ENCODE measurements at regions not wholly inside any gene's neighbourhood (a gene's known extent, or its start where the extent isn't known, plus 50 kb on each side); places are given as distances from the start of the nearest gene placed in this dataset.

GRCh38 chr7:22900101-22900500 is 77.5 kb upstream of the TOMM7 start:
- no peaks in the 10 kb centered on the region for H3F3A ChIP-seq (ENCODE audit: low read length, unreplicated experiment)
- no TSS peak for BruUV-seq (replicated peaks)
- DNase-seq (no peak), ATAC-seq (no peak)
- ChIA-PET CTCF (no interaction called here), POLR2A (ENCODE audit: unreplicated experiment) (no interaction called here)
- no peaks in the 10 kb centered on the region for H3K36me3 ChIP-seq (ENCODE audit: low read depth, low read length)
- no peak overlapping the region for H3K4me2 ChIP-seq (ENCODE audit: low read length)
- H3K9ac ChIP-seq (ENCODE audit: low read length), result no peak overlapping the region
- no peaks in the 10 kb centered on the region for H3K79me2 ChIP-seq (ENCODE audit: low read length)
- no peak overlapping the region for H3K27ac ChIP-seq (ENCODE audit: low read length)
- H3K9me2 ChIP-seq (replicated peaks; ENCODE audit: low read length), result no peaks in the 10 kb centered on the region
- TF ChIP-seq EZH2phosphoT487 (IDR thresholded peaks at IDR 0.05; ENCODE audit: borderline replicate concordance, low read length), result no peak
- TF ChIP-seq CTCF (conservative IDR thresholded peaks at IDR 0.05; ENCODE audit: low read depth, low read length), result no peak
- TF ChIP-seq EZH2 (IDR thresholded peaks at IDR 0.05; ENCODE audit: low read length, unreplicated experiment), result no peak
- H3K4me1 ChIP-seq (ENCODE audit: insufficient read depth, low read length), result no peaks in the 10 kb centered on the region
- intact Hi-C loops (cut with micrococcal nuclease), result no loop called here
- no peaks in the 10 kb centered on the region for H3K27me3 ChIP-seq (ENCODE audit: low read length)
- no peaks in the 10 kb centered on the region for H4K20me1 ChIP-seq (ENCODE audit: low read length)
- H2AFZ ChIP-seq (ENCODE audit: low read length), result no peak overlapping the region
- H3K4me3 ChIP-seq (ENCODE audit: low read length), result no peak overlapping the region
- H3K9me3 ChIP-seq (ENCODE audit: low read length), result no peaks in the 10 kb centered on the region

- ATAC-seq, result no peak
- no TSS peak for BruUV-seq (replicated peaks)
- intact Hi-C loops (cut with micrococcal nuclease), result no loop called here
Measured at GRCh38 chr7:22896917-22897316, 74.3 kb upstream of the TOMM7 start.

DNA sequence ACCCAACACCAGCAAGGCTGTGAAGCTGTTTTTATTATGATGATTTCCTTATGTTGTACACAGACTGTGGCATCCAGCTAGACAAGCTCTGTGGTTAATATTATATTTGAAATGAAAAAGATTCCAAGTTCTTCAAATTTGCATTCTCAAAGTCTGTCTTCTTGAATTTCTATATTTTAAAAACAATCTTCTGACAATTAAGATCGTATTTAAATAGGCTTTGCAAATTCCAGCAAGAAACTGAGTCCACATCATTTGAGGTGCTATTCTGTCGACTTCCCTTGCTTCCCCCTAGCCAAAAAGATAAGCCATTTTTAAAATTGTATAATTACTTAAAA is 73.1 kb upstream of the TOMM7 start:
- Histone ChIP-seq H2AFZ (ENCODE audit: low read length) (no peak overlapping the region), H3F3A (ENCODE audit: low read length, unreplicated experiment) (no peaks in the 10 kb centered on the region), H3K4me2 (ENCODE audit: low read length) (no peak overlapping the region), H3K36me3 (ENCODE audit: low read depth, low read length) (no peaks in the 10 kb centered on the region), H3K4me1 (ENCODE audit: insufficient read depth, low read length) (no peaks in the 10 kb centered on the region), H3K27ac (ENCODE audit: low read length) (no peak overlapping the region), H4K20me1 (ENCODE audit: low read length) (no peaks in the 10 kb centered on the region), H3K9me2 (replicated peaks; ENCODE audit: low read length) (no peaks in the 10 kb centered on the region), H3K79me2 (ENCODE audit: low read length) (no peaks in the 10 kb centered on the region), H3K4me3 (ENCODE audit: low read length) (no peak overlapping the region), H3K9ac (ENCODE audit: low read length) (no peak overlapping the region), H3K9me3 (ENCODE audit: low read length) (no peaks in the 10 kb centered on the region), H3K27me3 (ENCODE audit: low read length) (no peaks in the 10 kb centered on the region)
- ChIA-PET POLR2A (ENCODE audit: unreplicated experiment) (no interaction called here), CTCF (no interaction called here)
- intact Hi-C loops (cut with micrococcal nuclease), result no loop called here
- no peak for TF ChIP-seq EZH2 (IDR thresholded peaks at IDR 0.05; ENCODE audit: low read length, unreplicated experiment)
- TF ChIP-seq CTCF (conservative IDR thresholded peaks at IDR 0.05; ENCODE audit: low read depth, low read length), result no peak
- TF ChIP-seq EZH2phosphoT487 (IDR thresholded peaks at IDR 0.05; ENCODE audit: borderline replicate concordance, low read length), result no peak
- no peak for DNase-seq
- ATAC-seq, result no peak
- no TSS peak for BruUV-seq (replicated peaks)

More at GRCh38 chr7:22896917-22897316, 74.3 kb upstream of the TOMM7 start:
- Histone ChIP-seq H3K9ac (ENCODE audit: low read length) (no peak overlapping the region), H3K36me3 (ENCODE audit: low read depth, low read length) (no peaks in the 10 kb centered on the region), H3K9me2 (replicated peaks; ENCODE audit: low read length) (no peaks in the 10 kb centered on the region), H3K79me2 (ENCODE audit: low read length) (no peaks in the 10 kb centered on the region), H3K4me2 (ENCODE audit: low read length) (no peak overlapping the region), H3F3A (ENCODE audit: low read length, unreplicated experiment) (no peaks in the 10 kb centered on the region), H3K9me3 (ENCODE audit: low read length) (no peaks in the 10 kb centered on the region), H3K27ac (ENCODE audit: low read length) (no peak overlapping the region), H3K27me3 (ENCODE audit: low read length) (no peaks in the 10 kb centered on the region), H3K4me1 (ENCODE audit: insufficient read depth, low read length) (no peaks in the 10 kb centered on the region), H4K20me1 (ENCODE audit: low read length) (no peaks in the 10 kb centered on the region), H2AFZ (ENCODE audit: low read length) (no peak overlapping the region), H3K4me3 (ENCODE audit: low read length) (no peak overlapping the region)
- DNase-seq, result no peak
- POLR2A ChIA-PET (ENCODE audit: unreplicated experiment), result no interaction called here
- TF ChIP-seq EZH2 (IDR thresholded peaks at IDR 0.05; ENCODE audit: low read length, unreplicated experiment) (no peak), CTCF (conservative IDR thresholded peaks at IDR 0.05; ENCODE audit: low read depth, low read length) (no peak), EZH2phosphoT487 (IDR thresholded peaks at IDR 0.05; ENCODE audit: borderline replicate concordance, low read length) (no peak)
- CTCF ChIA-PET, result no interaction called here

All from PC-3 (cell line).